ENCODE measurements at regions not wholly inside any gene's neighbourhood (a gene's known extent, or its start where the extent isn't known, plus 50 kb on each side); places are given as distances from the start of the nearest gene placed in this dataset.
A peak's percentile ranks its signal among the peaks of the same experiment; 100 is the strongest.

- no peak for DNase-seq (ENCODE audit: low read depth)
- no peak overlapping the region for H3K4me3 ChIP-seq (ENCODE audit: low read depth, low read length)
- in situ Hi-C loops (cut with HindIII; ENCODE audit: low sequenced_read_pairs), result no loop called here
- no peak for TF ChIP-seq CTCF (IDR thresholded peaks at IDR 0.05; ENCODE audit: low read depth, low read length, missing control alignments)
Measured at GRCh38 chr6:14266266-14266665, 148.7 kb downstream of the CD83 start.

DNA sequence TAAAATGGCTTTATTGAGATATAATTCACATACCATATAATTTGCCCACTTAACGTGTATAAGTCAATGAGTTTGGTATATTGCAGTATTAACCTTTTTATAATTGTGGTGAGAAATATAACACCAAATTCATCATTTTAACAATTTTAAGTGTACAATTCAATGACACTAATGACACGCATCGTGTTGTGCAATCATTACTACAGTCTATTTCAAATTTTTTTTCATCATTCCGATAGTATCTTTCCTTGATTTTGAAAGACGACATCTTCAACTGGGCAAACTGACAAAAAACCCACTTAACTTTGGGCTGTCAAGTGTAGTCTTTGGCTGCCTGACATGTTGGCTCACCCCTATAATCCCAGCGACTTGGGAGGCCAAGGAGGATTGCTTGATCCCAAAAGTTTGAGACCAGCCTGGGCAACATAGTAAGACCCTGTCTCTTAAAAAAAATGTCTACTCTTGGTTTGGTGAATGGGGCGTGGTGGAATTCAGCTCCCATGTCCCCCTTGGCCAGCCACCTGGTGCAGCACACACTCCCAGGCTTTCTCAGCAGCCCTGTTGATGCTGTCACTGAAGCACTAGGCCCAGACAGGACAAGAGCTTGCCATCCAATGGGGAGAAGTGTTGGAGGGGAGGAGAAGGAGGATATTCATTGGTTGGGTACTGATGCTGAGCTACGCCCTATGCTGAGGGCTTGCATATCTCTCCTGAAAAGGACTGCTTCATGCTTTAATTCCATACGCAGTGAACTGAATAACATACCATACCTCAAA, 150.5 kb downstream of the CD83 start:
- DNase-seq (ENCODE audit: low read depth), result no peak
- in situ Hi-C loops (cut with HindIII; ENCODE audit: low sequenced_read_pairs), result no loop called here
- H3K4me3 ChIP-seq (ENCODE audit: low read depth, low read length), result no peak overlapping the region
- TF ChIP-seq CTCF (IDR thresholded peaks at IDR 0.05; ENCODE audit: low read depth, low read length, missing control alignments), result no peak

DNA sequence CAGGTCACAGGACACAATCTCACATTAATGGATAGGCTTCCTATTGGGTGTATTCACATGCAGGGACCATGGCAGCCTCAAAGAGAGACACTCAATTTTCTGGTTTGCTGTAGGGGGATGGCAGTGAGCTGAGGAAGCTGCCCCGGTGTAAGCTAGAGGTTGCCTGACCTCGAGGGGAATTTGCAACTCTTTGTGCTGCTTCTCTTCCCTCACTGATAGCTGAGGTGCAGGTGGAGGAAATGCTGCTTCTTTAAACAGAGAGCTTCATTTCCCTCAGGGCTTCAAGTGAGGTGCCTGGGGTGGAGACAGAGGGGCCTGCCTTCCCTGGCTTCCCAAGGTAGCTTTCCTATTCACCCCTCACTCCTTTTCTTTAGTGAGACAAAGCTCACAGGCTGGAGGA, 151.9 kb downstream of the CD83 start:
- in situ Hi-C loops (cut with HindIII; ENCODE audit: low sequenced_read_pairs), result no loop called here
- H3K4me3 ChIP-seq (ENCODE audit: low read depth, low read length), result no peak overlapping the region
- DNase-seq (ENCODE audit: low read depth), result no peak
- no peak for TF ChIP-seq CTCF (IDR thresholded peaks at IDR 0.05; ENCODE audit: low read depth, low read length, missing control alignments)

DNA sequence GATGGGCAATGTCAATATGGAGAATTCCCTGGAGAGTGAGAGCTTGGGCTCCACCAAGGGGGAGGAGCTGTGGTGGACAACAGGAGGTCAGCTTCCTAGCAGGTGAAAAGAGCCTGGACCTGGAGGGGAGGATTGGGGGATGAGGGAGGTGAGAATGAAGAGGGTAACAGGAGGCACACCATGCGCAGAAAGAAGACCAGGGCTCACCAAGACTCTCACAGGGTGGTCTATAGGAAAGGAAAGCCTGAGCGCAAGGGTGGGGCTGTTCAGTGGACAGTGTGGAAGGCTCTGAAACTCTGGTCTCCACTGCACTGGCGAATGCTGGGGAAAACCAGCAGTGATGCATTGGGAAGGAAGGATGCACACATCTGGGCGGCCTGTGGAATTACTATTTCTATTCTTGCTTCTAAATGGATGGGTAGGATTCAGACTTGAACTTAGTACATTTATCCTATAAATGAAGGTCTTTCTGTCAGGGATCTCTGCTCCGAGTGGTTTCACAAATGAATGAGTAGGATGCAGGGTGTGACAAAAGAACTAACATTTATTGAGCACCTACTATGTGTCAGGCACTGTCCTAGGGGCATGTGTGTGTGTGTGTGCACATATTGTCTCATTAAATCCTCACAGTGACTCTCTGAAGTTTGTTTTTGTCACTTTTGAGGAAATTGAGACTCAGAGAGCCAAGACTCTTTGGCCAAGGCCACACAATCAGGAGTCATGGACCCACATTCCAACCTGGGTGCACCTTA, 152.7 kb downstream of the CD83 start:
- in situ Hi-C loops (cut with HindIII; ENCODE audit: low sequenced_read_pairs), result no loop called here
- no peak for DNase-seq (ENCODE audit: low read depth)

GRCh38 chr6:14270925-14271788, 153.6 kb downstream of the CD83 start:
- in situ Hi-C loops (cut with HindIII; ENCODE audit: low sequenced_read_pairs), result no loop called here
- TF ChIP-seq CTCF (IDR thresholded peaks at IDR 0.05; ENCODE audit: low read depth, low read length, missing control alignments), result no peak
- no peak overlapping the region for H3K4me3 ChIP-seq (ENCODE audit: low read depth, low read length)
- peak; percentile 31 for DNase-seq (ENCODE audit: low read depth)

More for the DNA sequence above, 152.7 kb downstream of the CD83 start:
- no peak overlapping the region for H3K4me3 ChIP-seq (ENCODE audit: low read depth, low read length)
- TF ChIP-seq CTCF (IDR thresholded peaks at IDR 0.05; ENCODE audit: low read depth, low read length, missing control alignments), result no peak

Data from astrocyte of the cerebellum (primary cell).